GM19324 (cell line): ENCODE measurements at regions not wholly inside any gene's neighbourhood (a gene's known extent, or its start where the extent isn't known, plus 50 kb on each side); places are given as distances from the start of the nearest gene placed in this dataset.
"Not testable (repeated sequence)": the region's sequence is repeated elsewhere in the genome, so short reads cannot be mapped to it uniquely, and the experiment has no call there.

Source experiments
- ATAC-seq: cut with Tn5 transposase; IDR thresholded peaks from one replicate; pipeline ENCODE4 v1.9.1; 2021; ENCODE audit warnings: mild to moderate bottlenecking, moderate library complexity; ENCODE audit not compliant: unreplicated experiment, low FRiP score

GRCh38 chr9:13948037-13948436 lies 365.9 kb downstream of the NFIB start:
- no peak for ATAC-seq

DNA sequence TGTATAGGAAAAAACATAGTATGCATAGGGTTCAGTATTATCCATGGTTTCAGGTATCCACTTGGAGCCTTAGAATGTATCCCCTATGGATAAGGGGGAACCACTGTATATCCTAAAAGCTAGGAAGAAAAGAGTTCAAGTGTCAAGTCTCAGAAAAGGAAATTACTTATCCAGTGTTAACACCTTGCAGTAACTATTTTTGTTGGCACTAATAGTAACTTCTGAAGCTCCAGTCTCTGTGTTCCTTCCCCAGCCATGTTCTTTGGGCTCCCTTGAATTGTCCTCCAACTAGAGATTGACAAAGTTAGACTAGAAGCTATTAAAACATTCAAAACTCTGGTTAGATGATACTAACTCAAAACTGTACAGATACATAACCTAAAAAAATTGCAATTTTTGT lies 370.8 kb downstream of the NFIB start:
- no peak for ATAC-seq

- ATAC-seq = no peak
These were observed 371.2 kb downstream of the NFIB start for GRCh38 chr9:13942695-13943094.

GRCh38 chr9:13942201-13942600 lies 371.7 kb downstream of the NFIB start:
- ATAC-seq = no peak

DNA sequence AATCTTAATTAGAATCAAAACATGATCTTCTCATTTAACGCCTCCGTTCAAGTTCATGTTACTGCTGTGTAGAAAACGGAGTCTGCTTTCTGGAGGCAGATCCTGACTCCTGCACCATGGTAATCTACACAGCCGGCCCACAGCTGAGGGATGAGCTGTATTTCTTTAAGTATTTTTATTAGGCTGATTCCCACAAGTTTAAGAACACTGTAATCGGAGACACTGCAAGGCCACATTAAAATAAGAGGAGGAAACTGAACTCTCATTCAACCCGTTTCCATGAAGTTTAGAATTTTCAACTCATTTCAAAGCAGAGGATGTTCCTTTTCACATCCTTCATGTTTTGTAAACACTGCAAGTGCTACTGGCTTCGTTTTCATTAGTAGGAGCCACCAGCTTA lies 372.2 kb downstream of the NFIB start:
- ATAC-seq = no peak

DNA sequence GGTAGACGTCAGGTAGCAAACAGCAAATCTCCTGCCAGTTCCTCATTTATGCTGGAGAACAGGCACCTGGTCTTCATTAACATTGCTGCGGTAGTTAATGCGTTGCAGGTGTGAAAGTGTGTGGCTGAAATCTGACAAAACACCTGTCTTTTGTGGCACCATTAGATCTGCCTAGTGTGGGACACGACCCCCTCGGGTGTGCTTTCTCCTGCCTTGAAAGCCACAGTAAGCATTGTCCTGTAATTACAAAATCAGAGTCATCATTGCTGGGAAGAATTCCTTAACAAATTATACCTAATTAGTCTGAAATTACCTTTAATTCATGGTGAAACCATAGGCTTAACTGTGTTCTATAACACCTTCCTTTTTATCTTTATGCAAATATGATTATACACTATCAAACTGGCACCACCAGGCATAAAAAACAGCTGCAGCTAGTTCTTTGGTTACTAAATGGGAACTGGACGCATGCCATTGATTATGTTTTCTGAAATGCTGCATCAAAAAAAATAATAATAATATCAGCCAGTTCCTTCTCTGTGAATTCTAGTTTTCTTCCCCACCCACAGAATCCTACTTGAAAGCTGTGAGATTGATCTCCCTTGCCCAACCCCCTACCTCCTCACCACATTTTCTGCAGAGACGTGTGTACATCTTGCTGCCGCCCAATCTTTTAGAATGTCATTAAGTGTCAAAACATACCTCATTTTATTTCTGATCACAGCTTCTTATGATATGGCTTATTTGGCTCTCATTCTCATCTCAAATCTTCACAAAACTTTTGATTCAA lies 374.0 kb downstream of the NFIB start:
- no peak for ATAC-seq

DNA sequence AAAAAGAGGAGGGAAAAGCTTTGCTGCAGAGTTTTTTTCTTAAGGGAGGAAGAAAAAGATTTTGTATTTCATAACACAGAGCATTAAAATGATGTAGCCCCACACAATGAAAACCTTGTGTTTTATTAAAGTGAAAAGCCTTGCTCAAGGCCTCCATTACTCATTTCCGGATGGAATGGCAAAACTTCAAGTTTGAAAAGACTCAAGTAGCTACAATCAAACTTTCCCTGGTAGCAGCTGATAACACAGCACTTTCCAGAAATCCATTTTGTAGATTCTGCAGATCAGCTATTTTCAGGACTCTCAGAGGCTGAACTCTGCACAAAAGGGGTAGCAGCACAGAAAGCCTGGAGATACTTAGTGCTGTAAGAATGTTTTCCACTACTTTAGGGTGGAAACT lies 374.8 kb downstream of the NFIB start:
- no peak for ATAC-seq

GRCh38 chr9:13934416-13934815 lies 379.5 kb downstream of the NFIB start:
- no peak for ATAC-seq

GRCh38 chr9:13933268-13933656 lies 380.7 kb downstream of the NFIB start:
- ATAC-seq = no peak

GRCh38 chr9:13932528-13933267 lies 381.2 kb downstream of the NFIB start:
- ATAC-seq = no peak

DNA sequence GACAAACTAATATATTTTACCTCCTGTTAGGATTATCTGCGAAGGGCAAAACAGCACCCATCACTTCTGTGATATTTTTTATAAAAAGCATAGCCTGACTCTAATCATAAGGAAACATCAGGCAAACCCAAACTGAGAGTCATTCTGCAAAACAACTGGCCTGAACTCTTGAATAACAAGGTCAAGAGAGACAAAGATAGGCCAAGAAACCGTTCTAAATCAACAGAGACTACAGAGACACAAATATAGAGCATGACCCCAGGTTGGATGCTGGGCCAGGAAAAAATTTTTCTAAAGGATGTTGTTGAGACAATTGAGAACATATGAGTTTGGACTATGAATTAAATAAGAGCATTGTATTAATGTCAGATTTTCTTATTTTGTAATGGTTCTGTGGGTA lies 384.9 kb downstream of the NFIB start:
- no peak for ATAC-seq

DNA sequence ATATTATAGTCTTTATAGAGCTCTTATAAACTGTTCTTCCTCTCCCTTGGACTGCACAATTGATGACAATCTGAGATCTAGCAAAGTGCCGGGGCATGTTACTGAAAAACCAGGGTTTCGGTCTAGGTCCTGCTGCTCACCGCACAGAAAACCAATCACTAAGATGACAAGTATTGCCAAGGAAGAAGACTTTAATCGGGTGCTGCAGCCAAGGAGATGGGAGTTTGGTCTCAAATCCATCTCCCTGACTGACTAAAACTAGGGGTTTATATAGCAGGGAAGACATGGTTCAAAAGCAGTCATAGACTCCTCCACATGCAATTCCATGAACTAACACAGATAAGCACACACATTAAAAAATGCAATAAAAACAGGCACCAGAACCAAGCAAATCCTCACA lies 390.6 kb downstream of the NFIB start:
- no peak for ATAC-seq

DNA sequence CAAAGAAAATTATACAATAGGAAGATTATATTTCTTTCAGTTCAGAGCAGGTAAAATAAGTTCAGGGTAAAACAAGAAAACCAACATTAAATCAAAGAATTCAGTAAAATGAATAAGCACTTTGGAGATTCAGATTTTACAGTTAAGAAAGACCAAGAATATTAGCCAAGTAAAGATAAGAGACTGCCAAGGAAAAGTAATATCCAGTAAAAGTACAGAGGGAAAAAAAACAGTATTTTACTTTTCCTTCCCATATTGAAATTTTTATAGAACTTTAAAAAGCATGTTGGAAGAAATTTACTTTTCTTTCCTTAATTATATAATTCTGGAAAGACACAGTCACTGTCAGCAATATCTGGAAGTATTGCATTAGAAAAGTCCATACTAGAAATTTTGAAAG lies 393.4 kb downstream of the NFIB start:
- ATAC-seq = no peak

GRCh38 chr9:13919401-13919800 lies 394.5 kb downstream of the NFIB start:
- ATAC-seq = no peak

DNA sequence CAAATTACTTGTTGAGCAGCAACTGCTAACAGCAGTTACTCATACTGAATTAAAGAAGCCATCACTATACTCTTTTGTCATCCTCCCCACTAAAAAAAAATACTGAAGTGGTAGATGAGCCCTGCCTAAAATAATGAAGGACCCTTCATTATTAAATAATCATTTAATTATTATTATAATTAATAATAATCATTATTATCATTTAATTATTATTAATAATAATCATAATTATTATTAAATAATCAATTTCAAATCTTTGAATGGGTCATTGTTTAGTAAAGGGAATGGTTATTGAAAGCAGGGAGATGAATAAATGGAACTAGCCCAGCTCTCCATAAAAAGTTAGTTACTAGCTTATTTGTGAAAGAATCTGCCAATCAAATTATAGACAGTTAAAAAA lies 396.4 kb downstream of the NFIB start:
- no peak for ATAC-seq

DNA sequence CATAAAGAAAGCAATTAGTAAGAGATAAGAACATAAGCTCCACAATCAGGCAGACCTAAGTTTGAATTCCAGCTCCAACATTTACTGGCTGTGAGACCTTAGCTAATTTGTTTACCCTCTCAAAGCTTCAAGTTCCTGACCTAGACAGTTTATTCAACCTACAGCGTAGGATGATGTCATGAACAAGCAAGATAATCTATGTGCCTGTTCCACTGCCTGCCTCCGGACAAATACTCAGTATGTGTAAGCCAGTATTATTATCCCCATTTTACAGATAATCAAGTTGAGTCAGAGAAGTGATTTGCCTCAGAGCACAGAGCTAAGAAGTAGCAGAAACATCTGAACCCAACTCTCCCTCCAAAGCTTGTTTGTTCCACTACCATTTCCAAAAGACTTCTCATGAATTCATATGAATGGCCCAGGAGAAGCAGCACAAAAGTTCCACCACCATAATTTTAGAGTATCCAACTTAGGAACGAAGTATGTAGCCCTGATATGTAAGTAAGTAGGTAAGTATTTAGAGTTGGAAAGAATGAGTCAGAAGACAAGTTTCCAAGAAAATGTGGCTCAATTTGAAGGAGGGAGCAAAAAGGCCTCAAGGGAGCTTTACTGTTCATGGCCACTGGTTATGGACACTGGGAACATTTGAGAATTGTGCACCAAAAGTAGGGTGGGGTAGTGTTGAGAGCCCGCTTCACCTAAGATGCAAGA lies 398.2 kb downstream of the NFIB start:
- ATAC-seq = no peak

DNA sequence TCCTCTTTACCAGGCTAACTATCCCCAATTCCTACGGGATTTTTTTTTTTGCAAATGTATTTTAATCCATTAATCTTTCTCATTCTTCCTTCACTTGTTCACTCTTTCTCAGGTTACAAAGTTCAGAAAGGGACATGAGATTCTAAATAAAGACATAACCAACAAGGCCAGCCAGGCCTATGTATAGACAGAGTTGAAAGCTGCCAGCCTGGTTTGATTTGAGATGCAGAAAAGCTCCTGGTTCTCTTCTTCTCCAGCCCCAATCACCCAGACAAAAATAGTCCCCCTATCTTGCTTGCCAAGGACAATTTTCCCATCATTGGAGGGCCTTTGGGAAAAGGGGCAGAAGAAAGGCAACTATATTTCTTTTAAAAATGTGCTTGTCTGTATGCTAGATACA lies 398.8 kb downstream of the NFIB start:
- ATAC-seq = no peak

- ATAC-seq = no peak
These were observed 402.5 kb downstream of the NFIB start for GRCh38 chr9:13911473-13911872.

GRCh38 chr9:13907842-13908241 lies 406.1 kb downstream of the NFIB start:
- ATAC-seq = not testable (repeated sequence)

GRCh38 chr9:13904746-13905145 lies 409.2 kb downstream of the NFIB start:
- ATAC-seq = no peak

DNA sequence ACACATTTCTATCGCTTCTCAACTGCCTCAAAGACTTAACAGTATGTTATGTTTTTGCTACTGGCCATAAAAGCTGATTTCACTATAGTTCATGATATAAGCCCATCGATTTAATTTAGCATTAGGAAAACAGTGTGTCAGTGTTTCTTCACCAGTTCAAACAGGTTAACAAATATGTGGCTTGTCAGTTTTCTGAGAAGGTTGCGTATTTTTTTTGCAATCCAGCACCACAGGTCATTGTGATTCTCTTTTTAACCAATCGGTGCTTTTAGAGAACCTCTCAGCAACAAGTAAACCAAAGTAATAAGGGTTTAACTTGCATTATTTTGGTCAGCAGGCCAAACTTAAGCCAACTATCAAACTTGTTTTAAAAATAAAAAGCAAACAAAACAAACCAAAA lies 409.6 kb downstream of the NFIB start:
- ATAC-seq = no peak
